Panc1 (cell line): ENCODE measurements at regions not wholly inside any gene's neighbourhood (a gene's known extent, or its start where the extent isn't known, plus 50 kb on each side); places are given as distances from the start of the nearest gene placed in this dataset.

Experiments
- ATAC-seq: fragments of 200-7000 bp; cut with Tn5 transposase; 2 replicates; pipeline ENCODE4 v1.9.1; 2020; ENCODE audit warnings: mild to moderate bottlenecking, moderate library complexity
- BruUV-seq: library from RNA; stranded (reverse); fragments of 400-500 nt; replicated peaks from 2 replicates; lab custom pipeline; 2021; lab: Mats Ljungman, UMichigan
- CTCF ChIA-PET: fragments of 300-600 bp; sonication (Branson Sonifier 250); formaldehyde crosslinking; loops from one replicate; lab custom pipeline; 2022; ENCODE audit warnings: antibody characterized with exemption; lab: Charles Lee
- POLR2A ChIA-PET: fragments of 300-600 bp; sonication (Branson Sonifier 250); formaldehyde crosslinking; loops from one replicate; lab custom pipeline; 2022; ENCODE audit warnings: antibody characterized with exemption; lab: Charles Lee
- DNase-seq: peaks from one replicate; pipeline ENCODE4 v3.0.0-alpha.2; 2010; ENCODE audit warnings: low read depth, low spot score
- H3K27ac ChIP-seq: 2 replicates; pipeline ENCODE4 v1.5.1; 2011; ENCODE audit warnings: mild to moderate bottlenecking, low read length, inconsistent platforms
- H3K27me3 ChIP-seq: fragments of 200-500 bp; sonication (Bioruptor generic); 2 replicates; pipeline ENCODE4 v1.6.0; 2014; ENCODE audit warnings: low read length, inconsistent platforms; ENCODE audit not compliant: control insufficient read depth, insufficient read depth
- H3K36me3 ChIP-seq: fragments of 200-500 bp; sonication (Bioruptor generic); 2 replicates; pipeline ENCODE4 v1.5.1; 2014; ENCODE audit warnings: inconsistent platforms, mild to moderate bottlenecking, low read length, moderate library complexity; ENCODE audit not compliant: control insufficient read depth, insufficient read depth
- H3K4me1 ChIP-seq: 2 replicates; pipeline ENCODE4 v1.5.1; 2011; ENCODE audit warnings: inconsistent platforms, mild to moderate bottlenecking, low read length, moderate library complexity; ENCODE audit not compliant: control insufficient read depth, insufficient read depth
- H3K4me3 ChIP-seq, 2 experiments: 2 replicates each; pipeline ENCODE4 v1.5.1; 2011 to 2012; ENCODE audit warnings: low read depth in 2 of 2, low read length in 2 of 2, mild to moderate bottlenecking in 2 of 2, inconsistent platforms in 1 of 2, moderate library complexity in 1 of 2
- H3K9me3 ChIP-seq: fragments of 200-500 bp; sonication (Bioruptor generic); 2 replicates; pipeline ENCODE4 v1.5.1; 2014; ENCODE audit warnings: low read depth, mild to moderate bottlenecking, inconsistent platforms, low read length, moderate library complexity; ENCODE audit not compliant: control insufficient read depth, insufficient read depth
- CTCF ChIP-seq: fragments of 450-650 bp; IDR thresholded peaks from 2 replicates; pipeline ENCODE4 v1.5.1; 2017; ENCODE audit warnings: mild to moderate bottlenecking
- POLR2AphosphoS5 ChIP-seq: IDR thresholded peaks from 2 replicates; pipeline ENCODE4 v1.6.1; 2012; ENCODE audit warnings: mild to moderate bottlenecking, low read depth, low read length, moderate library complexity
- REST ChIP-seq, 2 experiments: IDR thresholded peaks; 2 replicates each; pipeline ENCODE4 v1.6.1; 2011 to 2012; ENCODE audit warnings: low read depth in 2 of 2, control low read depth in 1 of 2, low read length in 1 of 2, mild to moderate bottlenecking in 1 of 2, moderate library complexity in 1 of 2; ENCODE audit not compliant: insufficient read depth in 1 of 2
- SIN3A ChIP-seq: IDR thresholded peaks from 2 replicates; pipeline ENCODE4 v1.6.1; 2012; ENCODE audit warnings: low read depth, mild to moderate bottlenecking, low read length, moderate library complexity, borderline replicate concordance; ENCODE audit not compliant: insufficient read depth
- TCF7L2 ChIP-seq: IDR thresholded peaks from 2 replicates; pipeline ENCODE4 v1.6.1; 2011; ENCODE audit warnings: mild to moderate bottlenecking, low read depth, low read length, inconsistent platforms
- in situ Hi-C: cut with HindIII; loops from 2 replicates; pipeline ENCODE4 v1.10.0; 2016; ENCODE audit warnings: low sequenced_read_pairs, low pct_unique_long_range_greater_than_20kb
- intact Hi-C: fragments of 100-400 bp; cut with micrococcal nuclease; formaldehyde crosslinking; loops from one replicate; pipeline ENCODE4 v1.10.0; 2022; ENCODE audit not compliant: unreplicated experiment

GRCh38 chr1:193774536-193775323 lies 588.3 kb upstream of the B3GALT2 start:
- TF ChIP-seq CTCF (no peak), REST (IDR thresholded peaks at IDR 0.05; ENCODE audit: insufficient read depth in 1 of 2, low read depth in 2 of 2, low read length in 1 of 2) (no peak), TCF7L2 (no peak), SIN3A (no peak), POLR2AphosphoS5 (no peak)
- no peaks in the 10 kb centered on the region for H3K36me3 ChIP-seq
- H3K27ac ChIP-seq = no peak overlapping the region
- no peak overlapping the region for H3K4me3 ChIP-seq
- DNase-seq = no peak
- in situ Hi-C loops (no loop called here), intact Hi-C loops (no loop called here)
- ChIA-PET POLR2A (no interaction called here), CTCF (no interaction called here)
- H3K4me1 ChIP-seq = no peaks in the 10 kb centered on the region
- ATAC-seq = no peak
- no peaks in the 10 kb centered on the region for H3K27me3 ChIP-seq
- no peaks in the 10 kb centered on the region for H3K9me3 ChIP-seq
- no TSS peak for BruUV-seq

- no TSS peak for BruUV-seq
- ATAC-seq = no peak
- in situ Hi-C loops = no loop called here
Observed at GRCh38 chr1:193771596-193771995, 585.2 kb upstream of the B3GALT2 start.

More at GRCh38 chr1:193771596-193771995, 585.2 kb upstream of the B3GALT2 start:
- Histone ChIP-seq H3K4me1 (no peaks in the 10 kb centered on the region), H3K27ac (no peak overlapping the region), H3K4me3 (no peak overlapping the region), H3K9me3 (no peaks in the 10 kb centered on the region), H3K27me3 (no peaks in the 10 kb centered on the region), H3K36me3 (no peaks in the 10 kb centered on the region)
- TF ChIP-seq POLR2AphosphoS5 = no peak
- no peak for TF ChIP-seq TCF7L2
- TF ChIP-seq CTCF = no peak
- TF ChIP-seq REST (IDR thresholded peaks at IDR 0.05; ENCODE audit: insufficient read depth in 1 of 2, low read depth in 2 of 2, low read length in 1 of 2) = no peak
- no peak for TF ChIP-seq SIN3A
- intact Hi-C loops = no loop called here
- DNase-seq = no peak
- CTCF ChIA-PET = no interaction called here
- POLR2A ChIA-PET = no interaction called here
